ENCODE measurements at regions not wholly inside any gene's neighbourhood (a gene's known extent, or its start where the extent isn't known, plus 50 kb on each side); places are given as distances from the start of the nearest gene placed in this dataset.

DNA sequence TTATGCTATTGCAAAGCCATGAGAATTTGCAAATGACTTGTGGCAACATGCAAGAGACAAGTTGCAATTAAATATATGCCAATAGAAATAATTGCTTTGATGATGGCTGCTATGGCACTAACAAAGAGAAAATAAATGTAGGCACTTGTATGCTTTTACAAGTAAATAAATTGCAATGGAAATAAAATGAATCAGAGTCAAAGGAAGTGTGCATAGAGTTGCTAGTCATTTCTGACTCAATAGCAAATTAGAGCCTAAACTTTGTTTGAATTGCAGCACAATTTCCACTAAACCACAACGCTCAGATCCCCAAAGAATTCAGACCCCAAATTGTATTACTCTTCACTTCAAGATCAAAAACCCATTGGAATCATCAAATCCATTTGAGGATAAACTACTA, 792.1 kb upstream of the ARGLU1 start:
- Histone ChIP-seq H3K4me1 (replicated peaks in 1 of 2; ENCODE audit: control insufficient read depth in 2 of 2, insufficient read depth in 2 of 2, low read length in 2 of 2) (no peaks in the 10 kb centered on the region), H2AFZ (ENCODE audit: low read depth, low read length) (no peak overlapping the region), H3K9me3 (replicated peaks; ENCODE audit: control insufficient read depth, insufficient read depth, low read depth, low read length) (no peaks in the 10 kb centered on the region), H3K4me3 (no peak overlapping the region), H3K27ac (ENCODE audit: extremely low read depth, low read depth, low read length) (no peak overlapping the region), H3K9ac (ENCODE audit: insufficient read depth in 1 of 2, low read depth in 2 of 2, low read length in 2 of 2) (no peak overlapping the region), H3K4me2 (ENCODE audit: insufficient read depth, low read length) (no peak overlapping the region), H4K20me1 (replicated peaks; ENCODE audit: control insufficient read depth, insufficient read depth, low read length) (no peaks in the 10 kb centered on the region), H3K9me1 (ENCODE audit: control insufficient read depth, insufficient read depth, low read length) (no peaks in the 10 kb centered on the region), H3K36me3 (ENCODE audit: control insufficient read depth, insufficient read depth, low read length) (no peaks in the 10 kb centered on the region), H3K79me2 (ENCODE audit: control insufficient read depth, insufficient read depth, low read length) (no peaks in the 10 kb centered on the region), H3K27me3 (ENCODE audit: control insufficient read depth in 2 of 2, insufficient read depth in 2 of 2, low read length in 2 of 2) (no peaks in the 10 kb centered on the region)
- in situ Hi-C loops (cut with MboI) = no loop called here
- POLR2A ChIA-PET = no interaction called here
- ATAC-seq (no peak), DNase-seq (ENCODE audit: extremely low read depth in 1 of 4, low spot score in 3 of 4) (no peak), FAIRE-seq (no peak)
- WGBS (ENCODE audit: insufficient coverage, low coverage, missing lambda C conversion rate) = 0% methylated on average over 1 of the region's 1 CpG
- CTCF ChIA-PET (ENCODE audit: low intra/inter-chr PET ratio) = no interaction called here
- intact Hi-C loops (cut with micrococcal nuclease) = no loop called here
- TF ChIP-seq ZNF175 (CRISPR knock-in tag; IDR thresholded peaks at IDR 0.05; ENCODE audit: low read depth) (no peak), SIX5 (IDR thresholded peaks at IDR 0.05; ENCODE audit: borderline replicate concordance in 1 of 2, insufficient read depth in 1 of 2, low read depth in 1 of 2, low read length in 2 of 2) (no peak), ATF7 (IDR thresholded peaks at IDR 0.05) (no peak), NCOA2 (IDR thresholded peaks at IDR 0.05; ENCODE audit: partially characterized antibody in 2 of 2) (no peak), NCOA4 (IDR thresholded peaks at IDR 0.05; ENCODE audit: partially characterized antibody) (no peak), GABPB2 (CRISPR knock-in tag; conservative IDR thresholded peaks at IDR 0.05) (no peak), POLR2AphosphoS5 (IDR thresholded peaks at IDR 0.05; ENCODE audit: control insufficient read depth, insufficient read depth, low read depth, low read length) (no peak)
- TF ChIP-seq, protein P1, sequence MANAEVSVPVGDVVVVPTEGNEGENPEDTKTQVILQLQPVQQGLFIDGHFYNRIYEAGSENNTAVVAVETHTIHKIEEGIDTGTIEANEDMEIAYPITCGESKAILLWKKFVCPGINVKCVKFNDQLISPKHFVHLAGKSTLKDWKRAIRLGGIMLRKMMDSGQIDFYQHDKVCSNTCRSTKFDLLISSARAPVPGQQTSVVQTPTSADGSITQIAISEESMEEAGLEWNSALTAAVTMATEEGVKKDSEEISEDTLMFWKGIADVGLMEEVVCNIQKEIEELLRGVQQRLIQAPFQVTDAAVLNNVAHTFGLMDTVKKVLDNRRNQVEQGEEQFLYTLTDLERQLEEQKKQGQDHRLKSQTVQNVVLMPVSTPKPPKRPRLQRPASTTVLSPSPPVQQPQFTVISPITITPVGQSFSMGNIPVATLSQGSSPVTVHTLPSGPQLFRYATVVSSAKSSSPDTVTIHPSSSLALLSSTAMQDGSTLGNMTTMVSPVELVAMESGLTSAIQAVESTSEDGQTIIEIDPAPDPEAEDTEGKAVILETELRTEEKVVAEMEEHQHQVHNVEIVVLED (CRISPR knock-in tag; IDR thresholded peaks at IDR 0.05) = no peak
- TF ChIP-seq, protein P2, sequence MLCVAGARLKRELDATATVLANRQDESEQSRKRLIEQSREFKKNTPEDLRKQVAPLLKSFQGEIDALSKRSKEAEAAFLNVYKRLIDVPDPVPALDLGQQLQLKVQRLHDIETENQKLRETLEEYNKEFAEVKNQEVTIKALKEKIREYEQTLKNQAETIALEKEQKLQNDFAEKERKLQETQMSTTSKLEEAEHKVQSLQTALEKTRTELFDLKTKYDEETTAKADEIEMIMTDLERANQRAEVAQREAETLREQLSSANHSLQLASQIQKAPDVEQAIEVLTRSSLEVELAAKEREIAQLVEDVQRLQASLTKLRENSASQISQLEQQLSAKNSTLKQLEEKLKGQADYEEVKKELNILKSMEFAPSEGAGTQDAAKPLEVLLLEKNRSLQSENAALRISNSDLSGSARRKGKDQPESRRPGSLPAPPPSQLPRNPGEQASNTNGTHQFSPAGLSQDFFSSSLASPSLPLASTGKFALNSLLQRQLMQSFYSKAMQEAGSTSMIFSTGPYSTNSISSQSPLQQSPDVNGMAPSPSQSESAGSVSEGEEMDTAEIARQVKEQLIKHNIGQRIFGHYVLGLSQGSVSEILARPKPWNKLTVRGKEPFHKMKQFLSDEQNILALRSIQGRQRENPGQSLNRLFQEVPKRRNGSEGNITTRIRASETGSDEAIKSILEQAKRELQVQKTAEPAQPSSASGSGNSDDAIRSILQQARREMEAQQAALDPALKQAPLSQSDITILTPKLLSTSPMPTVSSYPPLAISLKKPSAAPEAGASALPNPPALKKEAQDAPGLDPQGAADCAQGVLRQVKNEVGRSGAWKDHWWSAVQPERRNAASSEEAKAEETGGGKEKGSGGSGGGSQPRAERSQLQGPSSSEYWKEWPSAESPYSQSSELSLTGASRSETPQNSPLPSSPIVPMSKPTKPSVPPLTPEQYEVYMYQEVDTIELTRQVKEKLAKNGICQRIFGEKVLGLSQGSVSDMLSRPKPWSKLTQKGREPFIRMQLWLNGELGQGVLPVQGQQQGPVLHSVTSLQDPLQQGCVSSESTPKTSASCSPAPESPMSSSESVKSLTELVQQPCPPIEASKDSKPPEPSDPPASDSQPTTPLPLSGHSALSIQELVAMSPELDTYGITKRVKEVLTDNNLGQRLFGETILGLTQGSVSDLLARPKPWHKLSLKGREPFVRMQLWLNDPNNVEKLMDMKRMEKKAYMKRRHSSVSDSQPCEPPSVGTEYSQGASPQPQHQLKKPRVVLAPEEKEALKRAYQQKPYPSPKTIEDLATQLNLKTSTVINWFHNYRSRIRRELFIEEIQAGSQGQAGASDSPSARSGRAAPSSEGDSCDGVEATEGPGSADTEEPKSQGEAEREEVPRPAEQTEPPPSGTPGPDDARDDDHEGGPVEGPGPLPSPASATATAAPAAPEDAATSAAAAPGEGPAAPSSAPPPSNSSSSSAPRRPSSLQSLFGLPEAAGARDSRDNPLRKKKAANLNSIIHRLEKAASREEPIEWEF (CRISPR knock-in tag; IDR thresholded peaks at IDR 0.05) = no peak
- BruUV-seq (replicated peaks) = no TSS peak

Measured in K562 (cell line).